Keratinocyte (primary cell): ENCODE measurements at regions not wholly inside any gene's neighbourhood (a gene's known extent, or its start where the extent isn't known, plus 50 kb on each side); places are given as distances from the start of the nearest gene placed in this dataset.

Experiments used
- DNase-seq: peaks from one replicate; pipeline ENCODE4 v3.0.0-alpha.2; 2011; ENCODE audit warnings: low read depth, missing footprints, low spot score
- FAIRE-seq: peaks from 2 replicates; lab custom pipeline; 2011; peaks lifted over from hg19 to GRCh38; lab: Jason Lieb, UNC
- H2AFZ ChIP-seq: 2 replicates; pipeline ENCODE4 v1.6.0; 2012; ENCODE audit warnings: low read length, control low read depth, inconsistent platforms; ENCODE audit not compliant: control insufficient read depth
- H3K27ac ChIP-seq: 2 replicates; pipeline ENCODE4 v1.5.1; 2011; ENCODE audit warnings: low read length; ENCODE audit not compliant: control insufficient read depth, insufficient read depth
- H3K27me3 ChIP-seq: 3 replicates; pipeline ENCODE4 v1.6.0; 2011; ENCODE audit warnings: low read length; ENCODE audit not compliant: control insufficient read depth, insufficient read depth; ENCODE audit errors: extremely low read depth
- H3K36me3 ChIP-seq, 2 experiments: 2 replicates in 1 of 2; 3 replicates in 1 of 2; pipeline ENCODE4 v1.5.1; 2011; ENCODE audit warnings: low read length in 2 of 2, mild to moderate bottlenecking in 1 of 2; ENCODE audit not compliant: control insufficient read depth in 2 of 2, insufficient read depth in 2 of 2; ENCODE audit errors: extremely low read depth in 1 of 2
- H3K4me1 ChIP-seq: 3 replicates; pipeline ENCODE4 v1.5.1; 2011; ENCODE audit warnings: low read length; ENCODE audit not compliant: control insufficient read depth, insufficient read depth; ENCODE audit errors: extremely low read depth
- H3K4me2 ChIP-seq: 3 replicates; pipeline ENCODE4 v1.6.0; 2011; ENCODE audit warnings: low read depth, low read length; ENCODE audit not compliant: control insufficient read depth, insufficient read depth; ENCODE audit errors: extremely low read depth
- H3K4me3 ChIP-seq, 3 experiments: fragments of 200-600 bp in 1 of 3; sonication (generic) in 1 of 3; 2 replicates in 2 of 3; 3 replicates in 1 of 3; pipeline ENCODE4 v1.5.1; 2011 to 2016; ENCODE audit warnings: low read length in 3 of 3, mild to moderate bottlenecking in 3 of 3, control low read depth in 2 of 3, inconsistent platforms in 1 of 3, low read depth in 1 of 3, mixed read lengths in 1 of 3, mixed run types in 1 of 3, moderate library complexity in 1 of 3; ENCODE audit not compliant: control insufficient read depth in 2 of 3, insufficient read depth in 2 of 3; ENCODE audit errors: extremely low read depth in 1 of 3
- H3K79me2 ChIP-seq: 2 replicates; pipeline ENCODE4 v1.6.0; 2012; ENCODE audit warnings: low read length; ENCODE audit not compliant: control insufficient read depth, insufficient read depth
- H3K9ac ChIP-seq: 3 replicates; pipeline ENCODE4 v1.6.0; 2011; ENCODE audit warnings: low read length; ENCODE audit not compliant: control insufficient read depth, insufficient read depth; ENCODE audit errors: extremely low read depth
- H3K9me1 ChIP-seq: 3 replicates; pipeline ENCODE4 v1.6.0; 2011; ENCODE audit warnings: low read length; ENCODE audit not compliant: control insufficient read depth, insufficient read depth; ENCODE audit errors: extremely low read depth
- H3K9me3 ChIP-seq: 2 replicates; pipeline ENCODE4 v1.5.1; 2012; ENCODE audit warnings: low read depth, low read length; ENCODE audit not compliant: control insufficient read depth
- H4K20me1 ChIP-seq: 3 replicates; pipeline ENCODE4 v1.6.0; 2011; ENCODE audit warnings: low read length; ENCODE audit not compliant: control insufficient read depth, insufficient read depth; ENCODE audit errors: extremely low read depth
- EZH2 ChIP-seq: IDR thresholded peaks from one replicate; pipeline ENCODE4 v1.6.1; 2012; ENCODE audit warnings: inconsistent platforms, mild to moderate bottlenecking, low read length, moderate library complexity
- dilution Hi-C: fragments of 300-500 bp; cut with MboI; formaldehyde crosslinking; loops from one replicate; pipeline ENCODE4 v1.7.0; 2020; ENCODE audit warnings: low sequenced_read_pairs; ENCODE audit not compliant: extremely low pct_ligation_motif_present
- TF ChIP-seq, protein P1 (sequence below), 3 experiments: IDR thresholded peaks in 1 of 3; conservative IDR thresholded peaks in 1 of 3; optimal IDR thresholded peaks in 1 of 3; 2 replicates in 2 of 3; 3 replicates in 1 of 3; pipeline versions ENCODE3 to v1.5.1; 2011; ENCODE audit warnings: low read length in 3 of 3, mild to moderate bottlenecking in 3 of 3, moderate library complexity in 2 of 3, control low read depth in 1 of 3, inconsistent platforms in 1 of 3; ENCODE audit not compliant: insufficient read depth in 2 of 3; ENCODE audit errors: extremely low read depth in 1 of 3

DNA sequence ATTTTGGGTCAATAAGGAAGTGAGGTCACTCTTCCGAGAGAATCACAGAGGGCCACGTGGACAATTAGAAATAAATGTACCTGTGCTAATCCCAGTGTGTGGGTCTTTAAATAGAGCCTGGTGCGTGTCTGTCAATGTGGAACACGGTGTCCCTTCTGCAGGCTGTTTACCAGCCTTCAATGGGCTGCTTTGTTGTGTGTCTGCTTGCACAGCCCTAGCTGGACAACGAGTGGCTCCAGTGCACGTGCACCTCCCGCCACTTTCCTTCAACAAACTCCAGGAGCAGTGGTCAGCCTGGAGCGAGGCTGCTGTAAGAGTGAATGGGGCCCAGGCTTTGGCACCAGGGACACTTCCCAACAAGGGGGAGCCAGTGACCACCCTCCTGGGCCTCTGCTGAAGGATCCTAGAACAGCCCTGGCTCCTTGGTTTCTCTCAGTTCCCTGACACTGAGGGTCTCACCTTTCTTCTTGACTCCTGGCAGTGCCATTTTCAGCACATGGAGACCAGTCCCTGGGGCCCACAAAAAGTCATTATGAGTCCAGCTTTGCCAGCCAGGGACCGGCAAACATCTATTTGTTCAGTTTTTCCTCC, 76.1 kb downstream of the ISG20 start:
- Histone ChIP-seq H3K9ac (no peak overlapping the region), H3K9me1 (no peaks in the 10 kb centered on the region), H3K79me2 (no peaks in the 10 kb centered on the region), H3K27me3 (peaks cover 12% of the 10 kb centered on the region), H3K9me3 (no peaks in the 10 kb centered on the region), H3K4me1 (no peaks in the 10 kb centered on the region), H2AFZ (no peak overlapping the region), H3K36me3 (no peaks in the 10 kb centered on the region), H3K27ac (no peak overlapping the region), H3K4me3 (no peak overlapping the region), H3K4me2 (no peak overlapping the region), H4K20me1 (no peaks in the 10 kb centered on the region)
- DNase-seq, result no peak
- TF ChIP-seq, protein P1, sequence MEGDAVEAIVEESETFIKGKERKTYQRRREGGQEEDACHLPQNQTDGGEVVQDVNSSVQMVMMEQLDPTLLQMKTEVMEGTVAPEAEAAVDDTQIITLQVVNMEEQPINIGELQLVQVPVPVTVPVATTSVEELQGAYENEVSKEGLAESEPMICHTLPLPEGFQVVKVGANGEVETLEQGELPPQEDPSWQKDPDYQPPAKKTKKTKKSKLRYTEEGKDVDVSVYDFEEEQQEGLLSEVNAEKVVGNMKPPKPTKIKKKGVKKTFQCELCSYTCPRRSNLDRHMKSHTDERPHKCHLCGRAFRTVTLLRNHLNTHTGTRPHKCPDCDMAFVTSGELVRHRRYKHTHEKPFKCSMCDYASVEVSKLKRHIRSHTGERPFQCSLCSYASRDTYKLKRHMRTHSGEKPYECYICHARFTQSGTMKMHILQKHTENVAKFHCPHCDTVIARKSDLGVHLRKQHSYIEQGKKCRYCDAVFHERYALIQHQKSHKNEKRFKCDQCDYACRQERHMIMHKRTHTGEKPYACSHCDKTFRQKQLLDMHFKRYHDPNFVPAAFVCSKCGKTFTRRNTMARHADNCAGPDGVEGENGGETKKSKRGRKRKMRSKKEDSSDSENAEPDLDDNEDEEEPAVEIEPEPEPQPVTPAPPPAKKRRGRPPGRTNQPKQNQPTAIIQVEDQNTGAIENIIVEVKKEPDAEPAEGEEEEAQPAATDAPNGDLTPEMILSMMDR (optimal IDR thresholded peaks at IDR 0.05 in 1 of 3, IDR thresholded peaks at IDR 0.05 in 1 of 3, conservative IDR thresholded peaks at IDR 0.05 in 1 of 3; ENCODE audit: extremely low read depth in 1 of 3, insufficient read depth in 2 of 3, low read length in 3 of 3), result no peak
- no peak for TF ChIP-seq EZH2
- dilution Hi-C loops, result no loop called here
- no peak for FAIRE-seq

DNA sequence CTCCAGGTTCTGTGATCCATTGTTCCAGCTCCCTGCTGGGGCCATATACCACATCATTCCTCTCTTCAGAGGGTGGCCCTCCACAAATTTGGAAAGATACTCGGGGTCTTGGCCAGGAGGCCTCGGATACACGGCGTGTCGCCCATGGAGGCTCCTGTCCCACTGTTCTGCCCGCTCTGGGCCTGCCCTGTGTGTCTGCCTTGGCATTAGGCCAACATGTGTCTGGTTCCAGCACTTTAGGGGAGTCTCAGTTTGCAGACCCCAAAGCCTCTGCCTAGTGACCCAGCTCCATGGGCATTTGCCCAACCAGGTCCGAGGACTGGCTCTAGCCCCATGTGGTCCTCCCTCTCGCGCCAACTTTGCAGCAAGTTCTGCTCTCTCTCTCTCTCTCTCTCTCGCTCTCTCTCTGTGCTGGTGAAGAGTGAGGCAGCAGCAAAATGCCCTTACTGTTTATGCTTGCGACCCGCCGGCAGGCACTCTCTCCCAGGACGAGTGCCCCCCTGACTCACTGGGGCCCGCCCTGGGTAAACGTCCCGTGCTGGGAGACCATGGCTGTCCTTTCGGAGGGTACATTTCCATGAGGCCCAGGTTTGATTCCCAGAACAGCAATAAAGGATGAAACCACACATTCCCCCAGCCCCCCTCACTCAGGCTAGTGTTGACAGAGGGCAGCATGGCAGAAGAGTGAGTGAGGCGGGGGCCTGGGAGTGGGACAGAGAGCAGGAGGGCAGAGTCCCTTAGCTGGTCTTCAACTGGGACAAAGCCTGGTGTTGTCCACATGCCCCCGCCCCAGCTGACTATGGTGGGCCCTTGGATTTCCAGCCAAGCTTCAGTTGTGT, 77.9 kb downstream of the ISG20 start:
- dilution Hi-C loops, result no loop called here
- Histone ChIP-seq H4K20me1 (no peaks in the 10 kb centered on the region), H3K9me3 (no peaks in the 10 kb centered on the region), H3K27ac (no peak overlapping the region), H3K4me3 (no peak overlapping the region), H3K9ac (no peak overlapping the region), H3K79me2 (no peaks in the 10 kb centered on the region), H3K4me1 (no peaks in the 10 kb centered on the region), H3K4me2 (no peak overlapping the region), H2AFZ (no peak overlapping the region), H3K27me3 (peaks cover 10% of the 10 kb centered on the region), H3K36me3 (no peaks in the 10 kb centered on the region), H3K9me1 (no peaks in the 10 kb centered on the region)
- TF ChIP-seq, protein P1 (optimal IDR thresholded peaks at IDR 0.05 in 1 of 3, IDR thresholded peaks at IDR 0.05 in 1 of 3, conservative IDR thresholded peaks at IDR 0.05 in 1 of 3; ENCODE audit: extremely low read depth in 1 of 3, insufficient read depth in 2 of 3, low read length in 3 of 3), result no peak
- no peak for TF ChIP-seq EZH2
- FAIRE-seq (no peak), DNase-seq (no peak)
